Vagina (tissue), 2 donors: ENCODE measurements at regions not wholly inside any gene's neighbourhood (a gene's known extent, or its start where the extent isn't known, plus 50 kb on each side); places are given as distances from the start of the nearest gene placed in this dataset.

ENCODE experiments used
- DNase-seq, 2 donors: peaks; one replicate each; pipeline ENCODE4 v3.0.0-alpha.2; 2017; ENCODE audit errors: extremely low spot score in 2 of 2
- H3K27ac ChIP-seq: fragments of 200-600 bp; sonication (generic); one replicate; pipeline ENCODE4 v1.5.1; 2019
- H3K27me3 ChIP-seq: fragments of 200-600 bp; sonication (generic); one replicate; pipeline ENCODE4 v1.5.1; 2019
- H3K36me3 ChIP-seq, 2 donors: fragments of 200-600 bp; sonication (generic); one replicate each; pipeline ENCODE4 v1.5.1; 2017 to 2019
- H3K4me1 ChIP-seq: fragments of 200-600 bp; sonication (generic); one replicate; pipeline ENCODE4 v1.5.1; 2019
- H3K4me3 ChIP-seq, 2 donors: fragments of 200-600 bp; sonication (generic); 1 replicate in 1 of 2; 2 replicates in 1 of 2; pipeline ENCODE4 v1.5.1; 2016 to 2019
- H3K9me3 ChIP-seq: fragments of 200-600 bp; sonication (generic); one replicate; pipeline ENCODE4 v1.5.1; 2019
- POLR2A ChIP-seq, 2 donors: fragments of 450-650 bp; IDR thresholded peaks; one replicate each; pipeline ENCODE4 v1.6.1; 2017; ENCODE audit warnings: antibody characterized with exemption in 2 of 2, mild to moderate bottlenecking in 2 of 2, moderate library complexity in 2 of 2
- POLR2AphosphoS5 ChIP-seq, 2 donors: sonication (generic); formaldehyde crosslinking; IDR thresholded peaks; one replicate each; pipeline ENCODE4 v1.9.0; 2017; ENCODE audit warnings: antibody characterized with exemption in 2 of 2, mild to moderate bottlenecking in 2 of 2, low read depth in 1 of 2; ENCODE audit not compliant: insufficient read depth in 1 of 2
- intact Hi-C: fragments of 100-400 bp; cut with DNase I; formaldehyde crosslinking; loops from one replicate; pipeline ENCODE4 v1.15.1; 2023
- TF ChIP-seq, protein P1 (sequence below), 3 experiments: fragments of 450-650 bp in 2 of 3; fragments of 200-600 bp in 1 of 3; sonication (generic) in 1 of 3; IDR thresholded peaks; one replicate each; pipeline ENCODE4 v1.5.1; 2017 to 2019; ENCODE audit warnings: antibody characterized with exemption in 3 of 3, mild to moderate bottlenecking in 2 of 3, moderate library complexity in 2 of 3

DNA sequence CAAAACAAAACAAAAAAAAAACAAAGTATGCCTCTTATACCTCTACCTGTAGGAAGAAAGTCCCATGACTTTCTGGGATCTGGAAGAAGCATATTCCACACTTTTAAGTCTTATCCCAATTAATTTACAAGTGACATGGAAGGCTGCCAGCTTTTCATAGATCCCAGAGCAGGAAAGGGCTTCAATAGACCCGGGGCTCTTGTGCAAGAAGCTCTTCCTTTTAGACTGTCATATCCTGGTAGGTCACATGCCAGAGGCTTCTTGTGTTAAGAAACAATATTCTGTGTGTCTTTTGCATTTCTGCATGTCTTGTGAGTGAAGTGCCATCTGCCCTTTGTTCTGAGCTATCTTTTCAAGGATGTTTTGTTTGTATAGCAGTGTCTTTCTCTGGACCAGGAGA lies 84.4 kb upstream of the PHOX2B start:
- Histone ChIP-seq H3K36me3 (no peaks in the 10 kb centered on the region), H3K27me3 (no peaks in the 10 kb centered on the region), H3K4me1 (no peaks in the 10 kb centered on the region), H3K4me3 (no peak overlapping the region), H3K9me3 (no peaks in the 10 kb centered on the region), H3K27ac (no peak overlapping the region)
- intact Hi-C loops, result no loop called here
- no peak for TF ChIP-seq POLR2A (IDR thresholded peaks at IDR 0.05)
- no peak for TF ChIP-seq POLR2AphosphoS5 (IDR thresholded peaks at IDR 0.05; ENCODE audit: insufficient read depth in 1 of 2, low read depth in 1 of 2)
- no peak for DNase-seq

DNA sequence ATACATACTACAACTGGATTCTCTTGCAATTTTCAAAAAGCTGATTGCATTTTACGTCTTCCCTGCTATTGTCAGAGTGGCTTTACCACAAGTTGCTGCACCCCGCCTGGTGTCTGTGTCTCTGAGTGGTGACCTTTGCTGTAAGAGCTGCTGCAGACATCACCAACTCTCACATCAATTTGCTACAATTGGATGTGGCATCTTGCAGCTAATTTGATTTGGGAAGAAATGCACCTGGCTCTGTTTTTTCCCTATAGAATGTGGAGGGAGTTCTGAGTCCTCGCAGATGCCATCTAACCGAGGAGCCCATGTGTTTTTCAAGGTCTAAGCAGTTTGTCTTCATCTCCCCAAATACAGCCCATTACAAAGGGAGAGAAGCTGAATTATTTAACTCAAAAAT lies 73.8 kb upstream of the PHOX2B start:
- Histone ChIP-seq H3K36me3 (no peaks in the 10 kb centered on the region), H3K4me1 (no peaks in the 10 kb centered on the region), H3K9me3 (no peaks in the 10 kb centered on the region), H3K27me3 (no peaks in the 10 kb centered on the region), H3K4me3 (no peak overlapping the region), H3K27ac (no peak overlapping the region)
- DNase-seq, result no peak
- intact Hi-C loops, result no loop called here
- TF ChIP-seq POLR2A (IDR thresholded peaks at IDR 0.05) (no peak), POLR2AphosphoS5 (IDR thresholded peaks at IDR 0.05; ENCODE audit: insufficient read depth in 1 of 2, low read depth in 1 of 2) (no peak)
- TF ChIP-seq, protein P1, sequence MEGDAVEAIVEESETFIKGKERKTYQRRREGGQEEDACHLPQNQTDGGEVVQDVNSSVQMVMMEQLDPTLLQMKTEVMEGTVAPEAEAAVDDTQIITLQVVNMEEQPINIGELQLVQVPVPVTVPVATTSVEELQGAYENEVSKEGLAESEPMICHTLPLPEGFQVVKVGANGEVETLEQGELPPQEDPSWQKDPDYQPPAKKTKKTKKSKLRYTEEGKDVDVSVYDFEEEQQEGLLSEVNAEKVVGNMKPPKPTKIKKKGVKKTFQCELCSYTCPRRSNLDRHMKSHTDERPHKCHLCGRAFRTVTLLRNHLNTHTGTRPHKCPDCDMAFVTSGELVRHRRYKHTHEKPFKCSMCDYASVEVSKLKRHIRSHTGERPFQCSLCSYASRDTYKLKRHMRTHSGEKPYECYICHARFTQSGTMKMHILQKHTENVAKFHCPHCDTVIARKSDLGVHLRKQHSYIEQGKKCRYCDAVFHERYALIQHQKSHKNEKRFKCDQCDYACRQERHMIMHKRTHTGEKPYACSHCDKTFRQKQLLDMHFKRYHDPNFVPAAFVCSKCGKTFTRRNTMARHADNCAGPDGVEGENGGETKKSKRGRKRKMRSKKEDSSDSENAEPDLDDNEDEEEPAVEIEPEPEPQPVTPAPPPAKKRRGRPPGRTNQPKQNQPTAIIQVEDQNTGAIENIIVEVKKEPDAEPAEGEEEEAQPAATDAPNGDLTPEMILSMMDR (IDR thresholded peaks at IDR 0.05), result no peak

DNA sequence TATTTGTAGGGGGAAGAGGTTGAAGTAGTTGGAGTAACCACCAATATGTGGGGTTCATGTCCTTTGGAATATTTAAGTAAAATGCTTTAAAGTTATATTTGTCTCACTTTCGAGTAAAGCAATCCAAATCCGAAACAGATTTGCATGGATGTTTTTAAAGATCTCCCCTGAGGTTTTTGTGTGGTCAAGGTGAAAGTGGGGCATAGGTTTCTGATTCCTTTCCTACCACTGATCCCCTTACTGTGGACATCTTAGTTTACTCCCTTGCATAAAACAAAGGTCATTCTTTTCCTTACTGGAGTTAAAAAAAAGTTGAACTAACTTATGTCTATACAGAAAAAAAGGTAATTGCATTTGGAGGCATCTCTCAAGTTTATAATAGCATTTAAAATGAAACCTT lies 71.9 kb upstream of the PHOX2B start:
- no peak overlapping the region for H3K27ac ChIP-seq
- no peaks in the 10 kb centered on the region for H3K36me3 ChIP-seq
- H3K9me3 ChIP-seq, result no peaks in the 10 kb centered on the region
- no peaks in the 10 kb centered on the region for H3K4me1 ChIP-seq
- no peaks in the 10 kb centered on the region for H3K27me3 ChIP-seq
- intact Hi-C loops, result no loop called here
- TF ChIP-seq POLR2A (IDR thresholded peaks at IDR 0.05) (no peak), POLR2AphosphoS5 (IDR thresholded peaks at IDR 0.05; ENCODE audit: insufficient read depth in 1 of 2, low read depth in 1 of 2) (no peak)
- TF ChIP-seq, protein P1 (IDR thresholded peaks at IDR 0.05), result no peak
- H3K4me3 ChIP-seq, result no peak overlapping the region
- no peak for DNase-seq

GRCh38 chr4:41819621-41820020 lies 71.1 kb upstream of the PHOX2B start:
- no peak overlapping the region for H3K27ac ChIP-seq
- H3K36me3 ChIP-seq, result no peaks in the 10 kb centered on the region
- TF ChIP-seq, protein P1 (IDR thresholded peaks at IDR 0.05), result no peak
- no peak for TF ChIP-seq POLR2A (IDR thresholded peaks at IDR 0.05)
- TF ChIP-seq POLR2AphosphoS5 (IDR thresholded peaks at IDR 0.05; ENCODE audit: insufficient read depth in 1 of 2, low read depth in 1 of 2), result no peak
- intact Hi-C loops, result no loop called here
- no peak overlapping the region for H3K4me3 ChIP-seq
- no peaks in the 10 kb centered on the region for H3K27me3 ChIP-seq
- no peaks in the 10 kb centered on the region for H3K9me3 ChIP-seq
- no peak for DNase-seq
- no peaks in the 10 kb centered on the region for H3K4me1 ChIP-seq

GRCh38 chr4:41815473-41815872 lies 66.9 kb upstream of the PHOX2B start:
- H3K4me1 ChIP-seq, result no peaks in the 10 kb centered on the region
- H3K4me3 ChIP-seq, result no peak overlapping the region
- intact Hi-C loops, result no loop called here
- DNase-seq, result no peak
- H3K9me3 ChIP-seq, result no peaks in the 10 kb centered on the region
- H3K27ac ChIP-seq, result no peak overlapping the region
- no peaks in the 10 kb centered on the region for H3K27me3 ChIP-seq
- H3K36me3 ChIP-seq, result no peaks in the 10 kb centered on the region
- TF ChIP-seq POLR2A (IDR thresholded peaks at IDR 0.05), result no peak
- no peak for TF ChIP-seq POLR2AphosphoS5 (IDR thresholded peaks at IDR 0.05; ENCODE audit: insufficient read depth in 1 of 2, low read depth in 1 of 2)
- TF ChIP-seq, protein P1 (IDR thresholded peaks at IDR 0.05), result no peak

DNA sequence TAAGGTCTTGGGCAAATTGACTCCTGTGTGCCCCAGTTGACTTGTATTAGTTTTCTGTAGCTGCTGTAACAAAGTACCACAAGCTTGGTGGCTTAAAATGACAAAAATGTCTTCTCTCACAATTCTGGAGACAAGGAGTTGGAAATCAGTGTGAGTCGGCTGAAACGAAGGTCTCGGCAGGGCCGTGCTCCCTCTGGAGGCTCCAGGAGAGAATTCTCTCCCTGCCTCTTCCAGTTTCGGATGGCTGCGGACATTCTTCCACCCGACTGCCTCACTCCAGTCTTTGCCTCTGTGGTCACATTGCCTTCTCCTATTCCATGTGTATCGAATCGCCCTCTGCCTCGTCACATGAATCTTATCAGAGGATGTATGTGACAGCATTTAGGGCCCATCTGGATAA lies 66.0 kb upstream of the PHOX2B start:
- Histone ChIP-seq H3K27ac (no peak overlapping the region), H3K4me1 (no peaks in the 10 kb centered on the region), H3K27me3 (no peaks in the 10 kb centered on the region), H3K9me3 (no peaks in the 10 kb centered on the region), H3K4me3 (no peak overlapping the region), H3K36me3 (no peaks in the 10 kb centered on the region)
- TF ChIP-seq POLR2A (IDR thresholded peaks at IDR 0.05), result no peak
- no peak for TF ChIP-seq POLR2AphosphoS5 (IDR thresholded peaks at IDR 0.05; ENCODE audit: insufficient read depth in 1 of 2, low read depth in 1 of 2)
- TF ChIP-seq, protein P1 (IDR thresholded peaks at IDR 0.05), result no peak
- intact Hi-C loops, result no loop called here
- DNase-seq, result no peak
